ENCODE measurements at regions not wholly inside any gene's neighbourhood (a gene's known extent, or its start where the extent isn't known, plus 50 kb on each side); places are given as distances from the start of the nearest gene placed in this dataset.
A peak's percentile ranks its signal among the peaks of the same experiment; 100 is the strongest.

DNA sequence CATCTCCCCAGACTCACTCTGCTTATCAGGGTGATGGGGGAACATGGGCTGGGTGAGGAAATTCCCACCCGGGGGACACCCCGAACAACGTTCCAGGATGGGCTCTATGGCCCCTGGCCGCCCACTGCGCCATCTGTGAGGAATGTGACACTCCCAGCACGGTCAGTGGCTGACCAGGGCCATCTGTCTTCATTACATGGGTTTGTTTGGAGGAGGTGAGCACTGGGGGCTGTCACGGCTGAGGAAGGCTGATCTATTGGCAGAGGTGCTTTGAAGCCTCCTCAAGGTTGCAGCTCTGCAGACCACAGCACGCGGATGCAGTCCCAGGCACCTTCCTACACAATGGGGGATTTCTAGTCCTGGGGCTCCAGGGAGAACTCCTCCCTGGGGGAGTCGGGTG lies 214.1 kb upstream of the FOXF1 start:
- no peaks in the 10 kb centered on the region for H3K36me3 ChIP-seq (ENCODE audit: control insufficient read depth, insufficient read depth, low read length)
- no peak overlapping the region for H3K27ac ChIP-seq (ENCODE audit: low read depth, low read length)
- H3K4me1 ChIP-seq (ENCODE audit: control insufficient read depth, insufficient read depth, low read length): peaks cover 38% of the 10 kb centered on the region
- no peak overlapping the region for H3K9ac ChIP-seq (ENCODE audit: low read length)
- peaks cover 4% of the 10 kb centered on the region for H3K27me3 ChIP-seq (ENCODE audit: control insufficient read depth, insufficient read depth, low read length)
- H3K4me3 ChIP-seq (ENCODE audit: low read length): no peak overlapping the region

- H3K4me1 ChIP-seq (ENCODE audit: control insufficient read depth, insufficient read depth, low read length): peaks cover 48% of the 10 kb centered on the region
- H3K27ac ChIP-seq (ENCODE audit: low read depth, low read length): peak overlapping the region; percentile 95
- no peak overlapping the region for H3K9ac ChIP-seq (ENCODE audit: low read length)
- H3K27me3 ChIP-seq (ENCODE audit: control insufficient read depth, insufficient read depth, low read length): peaks cover 4% of the 10 kb centered on the region
- no peaks in the 10 kb centered on the region for H3K36me3 ChIP-seq (ENCODE audit: control insufficient read depth, insufficient read depth, low read length)
- peak overlapping the region; percentile 3 for H3K4me3 ChIP-seq (ENCODE audit: low read length)
Observed at GRCh38 chr16:86297391-86297790, 212.9 kb upstream of the FOXF1 start.

GRCh38 chr16:86297866-86298757 lies 212.2 kb upstream of the FOXF1 start:
- Histone ChIP-seq H3K9ac (ENCODE audit: low read length) (no peak overlapping the region), H3K36me3 (ENCODE audit: control insufficient read depth, insufficient read depth, low read length) (no peaks in the 10 kb centered on the region), H3K4me1 (ENCODE audit: control insufficient read depth, insufficient read depth, low read length) (peaks cover 54% of the 10 kb centered on the region), H3K27me3 (ENCODE audit: control insufficient read depth, insufficient read depth, low read length) (peaks cover 4% of the 10 kb centered on the region), H3K27ac (ENCODE audit: low read depth, low read length) (peak overlapping the region; percentile 95), H3K4me3 (ENCODE audit: low read length) (peak overlapping the region; percentile 29)

- Histone ChIP-seq H3K27me3 (ENCODE audit: control insufficient read depth, insufficient read depth, low read length) (peaks cover 4% of the 10 kb centered on the region), H3K9ac (ENCODE audit: low read length) (no peak overlapping the region), H3K4me1 (ENCODE audit: control insufficient read depth, insufficient read depth, low read length) (peaks cover 59% of the 10 kb centered on the region)
Observed at GRCh38 chr16:86298758-86299134, 211.6 kb upstream of the FOXF1 start.

GRCh38 chr16:86299882-86300610 lies 210.3 kb upstream of the FOXF1 start:
- no peak overlapping the region for H3K9ac ChIP-seq (ENCODE audit: low read length)
- H3K27me3 ChIP-seq (ENCODE audit: control insufficient read depth, insufficient read depth, low read length): peaks cover 4% of the 10 kb centered on the region
- H3K4me3 ChIP-seq (ENCODE audit: low read length): no peak overlapping the region
- no peaks in the 10 kb centered on the region for H3K36me3 ChIP-seq (ENCODE audit: control insufficient read depth, insufficient read depth, low read length)
- peaks cover 56% of the 10 kb centered on the region for H3K4me1 ChIP-seq (ENCODE audit: control insufficient read depth, insufficient read depth, low read length)
- H3K27ac ChIP-seq (ENCODE audit: low read depth, low read length): peak overlapping the region; percentile 55

More at GRCh38 chr16:86298758-86299134, 211.6 kb upstream of the FOXF1 start:
- peak overlapping the region; percentile 95 for H3K27ac ChIP-seq (ENCODE audit: low read depth, low read length)
- H3K36me3 ChIP-seq (ENCODE audit: control insufficient read depth, insufficient read depth, low read length): no peaks in the 10 kb centered on the region
- peak overlapping the region; percentile 29 for H3K4me3 ChIP-seq (ENCODE audit: low read length)

DNA sequence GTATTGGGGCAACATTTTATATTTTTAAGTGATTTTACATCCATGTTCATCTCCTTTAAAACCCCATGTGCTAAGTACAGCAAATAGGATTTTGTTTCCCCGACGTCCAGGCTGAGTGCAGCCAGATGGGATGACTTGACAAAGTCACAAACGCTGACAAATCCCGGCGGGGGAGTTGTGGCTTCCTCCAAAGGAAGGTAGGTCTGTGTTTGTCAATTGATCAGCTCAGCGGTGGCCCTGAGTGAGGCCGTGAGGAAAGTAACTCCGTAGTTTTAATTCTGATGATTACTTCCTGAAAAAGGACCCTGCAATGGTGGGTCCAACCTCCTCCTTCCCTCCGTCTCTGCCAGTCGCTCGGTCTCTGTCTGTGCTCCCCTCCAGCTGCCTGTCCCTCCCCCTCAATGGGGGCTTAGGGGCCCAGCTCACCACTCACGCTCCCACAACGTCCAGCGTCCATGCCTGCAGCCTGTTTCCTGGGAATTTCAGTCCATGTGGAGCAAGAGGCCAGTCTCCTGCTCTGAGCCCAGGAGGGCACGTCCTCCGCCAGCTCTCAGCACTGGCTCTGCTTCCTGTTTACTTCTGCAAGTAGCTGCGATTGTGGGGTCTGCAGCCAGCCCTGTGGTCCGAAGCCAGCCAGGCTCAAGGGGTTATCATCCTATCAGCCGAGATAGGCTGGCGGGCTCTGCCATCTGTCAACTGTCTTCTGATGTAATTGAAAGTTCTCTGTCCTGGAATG lies 209.4 kb upstream of the FOXF1 start:
- peak overlapping the region; percentile 89 for H3K27ac ChIP-seq (ENCODE audit: low read depth, low read length)
- peaks cover 4% of the 10 kb centered on the region for H3K27me3 ChIP-seq (ENCODE audit: control insufficient read depth, insufficient read depth, low read length)

GRCh38 chr16:86302421-86303109 lies 207.8 kb upstream of the FOXF1 start:
- Histone ChIP-seq H3K4me3 (ENCODE audit: low read length) (no peak overlapping the region), H3K27me3 (ENCODE audit: control insufficient read depth, insufficient read depth, low read length) (peaks cover 4% of the 10 kb centered on the region), H3K4me1 (ENCODE audit: control insufficient read depth, insufficient read depth, low read length) (peaks cover 71% of the 10 kb centered on the region), H3K36me3 (ENCODE audit: control insufficient read depth, insufficient read depth, low read length) (no peaks in the 10 kb centered on the region), H3K27ac (ENCODE audit: low read depth, low read length) (peak overlapping the region; percentile 92), H3K9ac (ENCODE audit: low read length) (no peak overlapping the region)

More for the DNA sequence above, 209.4 kb upstream of the FOXF1 start:
- Histone ChIP-seq H3K4me3 (ENCODE audit: low read length) (peak overlapping the region; percentile 61), H3K9ac (ENCODE audit: low read length) (peak overlapping the region; percentile 42), H3K4me1 (ENCODE audit: control insufficient read depth, insufficient read depth, low read length) (peaks cover 61% of the 10 kb centered on the region), H3K36me3 (ENCODE audit: control insufficient read depth, insufficient read depth, low read length) (no peaks in the 10 kb centered on the region)

GRCh38 chr16:86303787-86304678 lies 206.3 kb upstream of the FOXF1 start:
- no peak overlapping the region for H3K9ac ChIP-seq (ENCODE audit: low read length)
- H3K4me3 ChIP-seq (ENCODE audit: low read length): peak overlapping the region; percentile 44
- peaks cover 64% of the 10 kb centered on the region for H3K4me1 ChIP-seq (ENCODE audit: control insufficient read depth, insufficient read depth, low read length)
- peaks cover 4% of the 10 kb centered on the region for H3K27me3 ChIP-seq (ENCODE audit: control insufficient read depth, insufficient read depth, low read length)
- no peaks in the 10 kb centered on the region for H3K36me3 ChIP-seq (ENCODE audit: control insufficient read depth, insufficient read depth, low read length)
- H3K27ac ChIP-seq (ENCODE audit: low read depth, low read length): peak overlapping the region; percentile 92

DNA sequence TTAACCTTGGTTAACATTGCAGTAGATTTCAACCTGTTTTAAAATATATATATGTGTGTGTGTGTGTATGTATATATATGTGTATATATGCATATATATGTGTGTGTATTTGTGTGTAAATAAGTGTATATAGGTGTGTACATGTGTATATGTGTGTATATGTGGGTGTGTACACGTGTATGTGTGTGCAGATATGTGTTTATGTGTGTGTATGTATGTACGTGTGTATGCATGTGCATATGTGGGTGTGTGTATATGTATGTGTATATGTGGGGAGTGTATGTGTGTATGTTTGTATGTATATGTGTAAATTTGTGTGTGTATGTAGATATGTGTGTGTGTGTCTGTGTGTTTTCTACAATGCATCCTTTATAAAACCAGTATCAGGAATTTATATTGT lies 205.5 kb upstream of the FOXF1 start:
- H3K36me3 ChIP-seq (ENCODE audit: control insufficient read depth, insufficient read depth, low read length): no peaks in the 10 kb centered on the region
- H3K4me3 ChIP-seq (ENCODE audit: low read length): no peak overlapping the region
- no peak overlapping the region for H3K9ac ChIP-seq (ENCODE audit: low read length)
- peaks cover 3% of the 10 kb centered on the region for H3K27me3 ChIP-seq (ENCODE audit: control insufficient read depth, insufficient read depth, low read length)
- H3K27ac ChIP-seq (ENCODE audit: low read depth, low read length): peak overlapping the region; percentile 92
- peaks cover 60% of the 10 kb centered on the region for H3K4me1 ChIP-seq (ENCODE audit: control insufficient read depth, insufficient read depth, low read length)

GRCh38 chr16:86305440-86305839 lies 204.9 kb upstream of the FOXF1 start:
- peak overlapping the region; percentile 92 for H3K27ac ChIP-seq (ENCODE audit: low read depth, low read length)
- H3K27me3 ChIP-seq (ENCODE audit: control insufficient read depth, insufficient read depth, low read length): peaks cover 3% of the 10 kb centered on the region
- no peak overlapping the region for H3K9ac ChIP-seq (ENCODE audit: low read length)
- no peaks in the 10 kb centered on the region for H3K36me3 ChIP-seq (ENCODE audit: control insufficient read depth, insufficient read depth, low read length)
- peaks cover 55% of the 10 kb centered on the region for H3K4me1 ChIP-seq (ENCODE audit: control insufficient read depth, insufficient read depth, low read length)
- H3K4me3 ChIP-seq (ENCODE audit: low read length): no peak overlapping the region

DNA sequence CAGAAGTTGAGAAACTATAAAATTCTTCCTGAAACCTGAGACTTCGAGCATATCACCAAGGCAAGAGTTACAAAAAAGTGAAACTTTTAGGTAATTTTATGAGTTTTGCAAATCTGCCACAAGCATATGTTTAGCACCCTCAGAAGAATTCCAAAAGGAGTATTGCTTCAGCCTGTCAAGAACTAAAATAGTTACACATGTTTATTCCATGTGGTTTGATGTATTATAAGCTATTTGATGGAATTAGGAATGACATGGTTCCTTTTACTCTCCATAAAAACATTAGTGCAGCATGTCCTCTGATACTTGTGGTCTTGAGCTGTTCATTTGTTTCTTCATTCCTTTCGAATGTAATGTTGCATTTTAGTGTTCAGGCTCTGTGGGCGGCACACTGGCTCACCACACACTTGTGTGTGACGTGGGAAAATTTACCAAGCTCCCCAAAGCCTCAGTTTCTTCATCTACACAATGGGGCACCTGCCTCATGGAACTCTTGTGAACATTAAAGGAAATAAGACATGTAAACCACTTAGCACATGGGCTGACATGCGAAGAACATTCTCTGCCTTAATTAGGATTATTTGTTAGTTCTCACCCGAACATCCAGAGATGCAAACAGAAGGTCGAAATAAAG lies 204.2 kb upstream of the FOXF1 start:
- no peaks in the 10 kb centered on the region for H3K36me3 ChIP-seq (ENCODE audit: control insufficient read depth, insufficient read depth, low read length)
- H3K9ac ChIP-seq (ENCODE audit: low read length): no peak overlapping the region
- peak overlapping the region; percentile 92 for H3K27ac ChIP-seq (ENCODE audit: low read depth, low read length)
- peaks cover 49% of the 10 kb centered on the region for H3K4me1 ChIP-seq (ENCODE audit: control insufficient read depth, insufficient read depth, low read length)
- H3K27me3 ChIP-seq (ENCODE audit: control insufficient read depth, insufficient read depth, low read length): peaks cover under 1% of the 10 kb centered on the region
- H3K4me3 ChIP-seq (ENCODE audit: low read length): no peak overlapping the region

Data from rectal smooth muscle tissue (tissue), 1 donor.